ENCODE measurements at regions not wholly inside any gene's neighbourhood (a gene's known extent, or its start where the extent isn't known, plus 50 kb on each side); places are given as distances from the start of the nearest gene placed in this dataset.

DNA sequence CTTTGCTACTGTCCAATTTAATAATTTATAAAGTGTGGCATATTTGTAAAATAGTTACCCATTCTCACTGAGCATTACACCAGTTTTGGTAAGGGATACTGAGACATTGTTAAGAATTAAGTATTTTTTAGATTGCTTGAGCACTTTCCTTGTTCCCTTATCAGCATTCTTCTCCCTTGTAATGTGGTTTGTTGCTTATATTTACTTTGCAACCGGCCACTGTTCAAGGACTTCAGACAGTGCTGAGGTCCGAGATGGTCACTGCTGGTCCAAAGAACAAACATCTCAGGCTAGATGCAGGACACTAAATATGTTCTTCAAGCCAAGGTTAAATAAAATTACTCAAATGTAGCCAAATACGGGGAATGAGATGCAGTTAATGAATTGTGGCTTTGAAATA lies 161.4 kb downstream of the TM9SF2 start:
- DNase-seq = no peak

DNA sequence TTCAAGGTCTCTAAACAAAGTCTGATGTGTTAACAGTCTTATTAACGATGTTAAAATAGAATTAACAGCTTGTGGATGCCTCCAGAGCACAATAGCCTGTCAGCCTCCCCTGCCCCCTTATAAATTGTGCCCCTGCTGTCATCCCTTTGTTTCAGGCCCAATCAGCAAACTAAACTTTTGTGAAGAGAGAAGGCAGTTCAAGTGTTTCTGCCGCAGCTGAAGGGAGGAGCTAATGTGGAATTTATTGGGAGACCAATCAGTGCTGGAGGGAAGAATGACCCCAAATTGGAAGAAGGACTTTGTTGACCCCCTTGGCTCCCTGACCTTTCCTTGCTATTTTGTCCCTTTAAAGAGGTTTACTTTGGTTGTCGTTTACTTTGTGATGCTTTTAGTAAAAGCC lies 160.5 kb downstream of the TM9SF2 start:
- no peak for DNase-seq

DNA sequence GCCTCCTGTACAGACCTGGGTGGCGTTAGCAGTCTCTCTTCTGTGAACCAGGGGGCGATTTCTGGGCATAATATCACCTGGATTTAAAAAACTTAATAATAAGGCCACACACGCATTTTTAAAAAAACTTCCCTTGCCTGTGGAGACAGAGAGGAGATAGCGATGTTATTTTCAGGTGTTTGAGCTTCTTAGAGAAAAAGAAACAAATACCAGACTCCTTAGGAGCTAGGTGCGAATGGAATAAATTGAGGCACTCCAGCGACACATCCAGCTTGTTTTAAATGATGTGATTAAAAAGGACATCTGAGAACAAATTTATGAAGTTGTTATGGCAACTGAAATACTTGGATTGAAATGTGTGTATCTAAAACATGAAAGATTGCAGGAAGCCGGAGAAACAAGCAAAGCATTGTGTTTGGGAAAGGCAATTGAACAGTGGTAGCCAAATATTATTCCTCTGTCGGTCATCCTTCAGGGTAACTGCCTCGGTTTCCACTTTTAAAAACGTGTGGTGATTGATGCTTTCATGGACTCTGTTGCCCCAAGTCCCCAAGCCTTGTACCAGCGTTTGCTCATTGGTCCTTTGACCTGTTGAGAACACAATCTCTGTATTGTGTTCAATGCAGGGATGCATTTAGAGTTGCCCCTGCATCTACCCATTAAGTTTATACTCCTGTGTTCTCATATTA lies 158.7 kb downstream of the TM9SF2 start:
- DNase-seq = no peak

DNA sequence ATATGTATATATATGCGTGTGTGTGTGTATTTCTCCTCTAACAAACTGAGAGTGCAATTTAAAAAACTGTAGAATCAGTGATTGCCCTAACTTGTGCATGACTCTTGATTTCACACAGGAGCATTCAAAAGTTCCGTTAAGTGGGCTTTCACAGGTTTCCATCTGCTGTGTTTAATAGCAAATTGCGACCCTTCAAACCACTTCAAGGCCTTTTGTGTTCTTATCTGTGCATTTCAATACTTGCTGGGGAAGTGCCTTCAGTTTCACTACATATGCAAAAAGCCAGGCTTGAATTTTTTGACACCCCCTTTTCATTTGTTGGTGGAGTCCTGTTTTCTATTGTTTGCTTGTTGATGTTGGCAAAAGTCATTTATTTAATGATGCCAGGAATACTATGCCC lies 158.0 kb downstream of the TM9SF2 start:
- no peak for DNase-seq

DNA sequence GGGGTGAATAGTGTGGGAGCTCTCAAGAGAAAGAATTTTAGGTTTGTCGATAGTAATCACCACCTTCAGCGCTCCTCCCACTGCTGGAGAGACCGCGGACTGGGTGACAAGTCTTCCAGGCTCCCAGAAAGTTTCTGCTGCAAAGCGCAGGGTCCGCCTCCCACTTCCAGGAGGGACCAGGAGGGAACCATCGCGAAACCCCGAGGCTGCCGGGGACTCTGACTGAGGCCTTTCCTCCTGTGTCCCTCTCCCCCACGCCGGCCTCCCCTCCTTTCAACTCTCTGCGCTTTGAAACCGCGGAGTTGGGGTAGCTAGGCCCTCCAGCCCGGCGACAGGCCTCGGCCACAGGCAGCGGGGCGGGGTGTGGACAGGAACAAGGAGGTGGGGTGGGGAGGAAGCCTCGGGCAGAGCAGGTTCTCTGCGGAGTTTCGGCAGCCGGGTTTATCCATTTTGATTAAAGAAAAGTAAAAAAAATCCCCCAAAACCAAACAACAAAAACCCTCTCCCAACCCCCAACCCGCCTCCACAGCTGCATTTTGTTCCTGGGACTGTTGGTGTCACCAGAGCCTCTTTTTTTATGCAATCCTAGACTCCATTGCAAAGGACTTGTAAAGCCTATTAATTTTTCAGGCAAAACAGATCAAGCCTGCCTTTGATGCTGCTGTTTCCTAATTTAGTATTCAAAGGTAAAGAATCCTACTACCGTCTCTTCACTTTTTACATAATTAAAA lies 157.2 kb downstream of the TM9SF2 start:
- DNase-seq = peak; percentile 78

DNA sequence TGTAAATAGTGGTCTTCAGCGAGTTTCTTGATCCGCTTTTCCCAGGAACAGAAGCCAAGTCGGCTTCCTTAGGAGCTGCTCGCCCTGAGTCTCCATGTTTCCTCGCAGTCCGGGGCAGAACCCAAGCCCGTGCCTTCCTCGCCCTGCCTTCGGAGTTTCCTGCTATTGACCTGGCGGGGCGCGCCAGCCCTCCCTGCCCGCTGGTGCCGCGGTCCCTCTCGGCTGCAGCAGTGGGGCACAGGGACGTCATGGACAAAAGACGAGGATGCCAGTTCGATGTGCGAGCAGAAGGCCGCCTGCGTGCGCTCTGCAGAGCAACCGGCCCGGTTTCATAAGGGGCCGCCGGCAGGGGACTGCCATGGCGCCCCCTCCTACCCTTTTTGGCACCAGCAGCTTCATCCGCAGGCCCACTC lies 156.6 kb downstream of the TM9SF2 start:
- peak; percentile 38 for DNase-seq

DNA sequence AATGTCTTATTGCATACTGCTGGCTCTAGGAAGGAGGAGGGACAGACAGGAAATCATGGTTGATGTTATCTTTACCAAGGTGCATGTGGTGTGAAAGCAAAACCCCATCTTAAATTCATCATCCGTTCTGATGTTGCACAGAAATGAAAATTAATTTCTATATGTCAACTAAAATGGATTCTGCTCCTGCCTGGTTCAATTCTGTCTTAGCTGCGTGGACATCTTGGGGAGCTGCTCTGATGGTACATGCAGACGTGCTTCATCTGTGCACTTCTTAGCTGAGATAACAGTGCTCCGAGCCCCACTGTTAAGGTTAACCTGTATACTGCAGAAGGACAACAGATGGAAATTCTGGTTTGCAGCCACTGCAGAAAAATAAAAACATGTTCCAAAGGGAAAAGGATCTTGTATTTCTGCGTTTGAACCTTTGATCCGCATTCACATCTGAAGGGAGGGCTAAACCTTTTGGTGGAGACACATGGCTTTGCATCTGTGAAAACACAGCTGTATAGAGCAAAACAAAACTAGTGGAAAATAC lies 155.6 kb downstream of the TM9SF2 start:
- DNase-seq = no peak

DNA sequence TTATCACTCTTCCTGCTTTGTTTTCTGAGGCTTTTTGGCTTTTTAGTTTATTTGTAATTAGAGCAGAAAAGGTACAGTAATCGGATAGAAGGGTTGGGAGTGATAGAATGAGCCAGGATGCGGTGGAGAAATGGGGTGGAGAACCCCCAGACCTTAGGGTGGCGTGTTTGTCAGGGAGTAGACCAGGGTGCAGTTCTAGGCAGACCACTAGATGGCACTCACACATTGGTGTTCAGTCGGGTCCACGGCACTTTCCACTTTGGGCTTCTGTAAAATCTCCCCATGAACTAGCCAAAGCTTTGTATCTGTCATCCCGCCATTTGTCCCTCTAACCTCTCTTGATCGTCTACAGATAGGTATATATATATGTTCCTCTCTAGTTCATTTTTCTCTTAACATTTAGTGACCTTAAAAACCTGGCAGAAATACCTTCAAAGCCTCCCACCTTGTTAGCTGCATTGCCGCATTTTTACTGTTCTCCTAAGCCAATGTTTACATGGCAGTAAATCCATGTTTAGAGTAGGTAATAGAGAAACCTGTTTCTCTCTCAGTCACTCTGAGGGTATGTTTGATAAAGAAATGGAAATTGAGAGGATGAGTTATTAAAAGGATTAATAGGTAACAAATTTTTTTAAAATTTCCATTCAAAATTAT lies 154.9 kb downstream of the TM9SF2 start:
- peak; percentile 74 for DNase-seq

DNA sequence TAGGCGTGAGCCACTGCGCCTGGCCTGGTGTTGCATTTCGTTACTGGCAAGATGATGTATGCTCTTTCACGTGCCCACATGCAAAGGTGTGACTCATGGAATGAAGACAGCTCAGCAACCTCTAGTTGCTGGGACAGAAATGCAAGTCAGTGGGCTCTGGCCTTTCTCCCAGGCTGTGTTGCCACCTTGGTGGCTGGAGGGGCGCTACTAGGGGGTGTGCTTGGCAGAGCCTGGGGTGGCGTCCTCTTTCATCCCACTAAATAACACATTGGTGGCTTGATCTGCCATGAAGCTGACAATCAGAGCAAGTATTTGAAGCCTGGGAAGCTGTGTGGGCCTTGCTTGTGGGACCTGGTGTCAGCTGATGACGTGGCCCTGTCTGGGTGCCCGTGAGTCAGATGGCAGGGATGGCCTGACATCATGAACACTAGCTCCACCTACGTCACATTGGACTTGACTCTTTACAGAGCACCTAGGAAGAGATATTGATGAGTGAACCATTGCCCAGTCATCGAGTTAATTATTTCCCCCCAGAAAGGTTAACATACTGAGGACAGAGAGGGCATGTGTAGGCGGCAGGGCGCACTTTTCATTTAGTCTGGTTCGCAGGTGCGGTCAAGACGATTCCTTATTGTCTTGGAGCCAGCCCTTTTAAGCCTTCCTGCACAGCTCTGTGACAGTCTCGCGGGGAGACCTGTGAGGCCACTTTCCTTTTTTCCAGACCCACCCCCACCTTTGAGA lies 154.2 kb downstream of the TM9SF2 start:
- no peak for DNase-seq

DNA sequence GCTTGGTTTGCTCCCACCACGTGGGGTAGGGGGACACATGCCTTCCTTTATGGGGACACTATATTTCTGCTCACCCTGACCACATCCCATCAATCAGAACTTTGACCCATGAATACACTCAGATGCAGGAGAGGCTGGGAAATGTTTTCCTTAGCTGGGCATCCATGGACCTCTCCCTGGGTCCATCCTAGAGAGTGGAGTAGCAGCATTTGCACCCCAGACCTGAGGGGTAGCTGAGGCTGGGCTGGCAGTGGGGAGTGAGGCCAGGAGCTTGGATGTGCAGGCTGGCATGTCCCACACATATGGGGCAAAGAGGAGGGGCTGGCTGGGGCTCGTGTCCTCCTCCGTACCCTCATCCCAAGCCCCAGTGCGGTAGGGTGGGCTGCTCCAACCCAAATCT lies 152.8 kb downstream of the TM9SF2 start:
- no peak for DNase-seq

DNA sequence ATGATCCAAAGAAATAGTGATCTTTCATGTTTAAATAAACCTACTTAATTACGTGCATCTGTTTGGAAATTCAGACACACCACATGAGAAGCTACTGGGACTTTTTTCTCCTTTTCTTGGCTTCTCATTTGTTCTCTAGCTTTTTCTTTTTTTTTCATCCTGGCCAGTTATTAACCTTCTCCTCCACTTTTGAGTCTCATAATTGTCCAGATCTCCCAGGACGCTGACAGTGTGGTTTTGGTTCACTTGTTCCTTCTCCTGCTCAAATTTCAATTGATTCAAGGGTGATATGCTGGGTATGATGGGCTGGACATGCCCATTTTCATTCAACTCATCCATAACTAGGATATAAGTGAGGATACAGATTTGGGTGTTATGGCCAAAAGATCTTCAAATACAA lies 152.3 kb downstream of the TM9SF2 start:
- DNase-seq = no peak

DNA sequence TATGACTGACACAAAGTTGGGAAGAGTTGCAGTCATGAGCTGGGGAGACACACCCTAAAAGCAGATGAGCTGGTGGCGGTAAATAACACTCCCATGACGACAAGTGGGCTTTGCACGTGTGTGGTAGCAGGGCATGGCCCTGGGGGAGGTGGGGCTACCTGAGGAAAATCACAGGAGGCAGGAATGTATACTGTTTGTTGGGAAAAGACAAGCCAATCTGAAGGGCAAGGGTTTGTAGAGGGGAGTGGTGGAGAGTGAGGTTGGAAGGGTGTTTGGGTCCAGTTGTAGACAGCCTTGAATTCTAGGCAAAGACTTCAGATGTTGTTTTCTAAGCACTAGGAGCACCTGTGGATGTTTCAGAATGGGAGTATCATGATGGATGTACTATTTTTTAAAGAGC lies 151.6 kb downstream of the TM9SF2 start:
- DNase-seq = no peak

DNA sequence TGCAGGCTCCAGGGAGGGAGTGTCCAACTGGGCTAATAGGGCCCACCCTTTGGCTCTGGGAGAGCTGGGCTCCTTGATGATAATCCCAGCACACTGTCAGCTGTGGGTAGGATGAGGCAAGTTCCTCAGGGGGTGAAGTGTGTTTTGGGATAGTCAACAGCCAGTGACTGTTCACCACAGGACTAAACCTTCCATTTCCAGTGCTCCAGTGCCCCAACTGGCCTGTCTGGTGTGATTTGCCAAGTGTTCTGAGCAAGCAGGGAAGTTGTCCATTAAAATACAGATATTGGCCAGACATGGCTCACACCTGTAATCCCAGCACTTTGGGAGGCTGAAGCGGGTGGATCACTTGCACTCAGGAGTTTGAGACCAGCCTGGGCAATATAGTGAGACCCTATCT lies 150.9 kb downstream of the TM9SF2 start:
- DNase-seq = no peak

DNA sequence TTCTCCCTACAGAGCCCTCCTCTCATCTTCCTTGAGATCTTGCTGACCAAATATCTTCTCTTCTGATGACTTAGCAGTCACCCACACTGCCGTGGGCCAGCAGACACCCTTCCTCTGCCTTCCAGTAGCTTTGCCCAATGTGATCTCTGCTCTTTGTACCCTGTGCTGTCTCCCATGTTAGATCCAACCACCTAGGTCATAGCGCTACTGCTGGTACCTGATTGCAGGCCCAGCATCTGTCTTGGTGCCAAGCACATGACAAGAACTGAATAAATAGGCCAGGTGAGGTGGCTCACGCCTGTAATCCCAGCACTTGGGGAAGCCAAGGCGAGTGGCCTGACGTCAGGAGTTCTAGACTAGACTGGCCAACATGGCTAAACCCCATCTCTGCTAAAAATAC lies 149.7 kb downstream of the TM9SF2 start:
- no peak for DNase-seq

DNA sequence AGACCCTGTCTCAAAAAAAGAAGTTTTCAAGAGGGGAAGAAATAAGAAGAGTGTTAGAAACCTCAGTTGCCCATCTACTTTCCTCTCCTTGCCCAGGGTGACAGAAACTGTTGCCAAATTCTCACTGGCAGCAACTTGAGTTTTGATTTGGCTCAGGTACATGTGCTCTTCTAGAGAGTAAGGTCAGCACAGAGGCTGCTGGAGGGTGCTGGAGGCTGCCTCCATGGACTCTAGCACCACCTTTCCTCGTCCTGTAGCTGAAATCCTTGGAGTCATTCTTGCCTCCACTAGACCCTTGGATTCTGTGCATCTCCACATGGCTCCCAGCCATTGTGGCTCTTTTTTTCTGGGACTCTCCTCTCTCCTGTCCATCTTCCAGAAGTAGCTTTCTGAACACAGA lies 149.1 kb downstream of the TM9SF2 start:
- DNase-seq = no peak

DNA sequence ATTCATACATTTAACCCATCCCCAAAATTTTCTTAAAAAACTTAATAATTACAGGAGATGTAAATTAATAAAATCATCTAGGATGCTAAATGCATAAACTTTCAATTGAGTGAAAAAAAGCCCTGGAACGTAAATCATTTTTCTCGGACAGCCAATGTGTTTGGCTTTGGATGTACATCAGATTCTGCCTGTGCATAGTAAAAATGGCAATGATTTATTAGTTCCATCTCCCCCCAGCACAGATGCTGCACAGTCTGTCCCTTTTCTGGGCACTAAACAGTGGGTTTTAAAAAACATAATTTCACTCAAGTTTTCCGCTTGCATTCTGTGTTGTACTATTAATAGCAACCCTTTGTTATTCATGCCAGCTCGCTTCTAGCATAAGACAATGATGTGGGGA lies 147.7 kb downstream of the TM9SF2 start:
- DNase-seq = no peak

DNA sequence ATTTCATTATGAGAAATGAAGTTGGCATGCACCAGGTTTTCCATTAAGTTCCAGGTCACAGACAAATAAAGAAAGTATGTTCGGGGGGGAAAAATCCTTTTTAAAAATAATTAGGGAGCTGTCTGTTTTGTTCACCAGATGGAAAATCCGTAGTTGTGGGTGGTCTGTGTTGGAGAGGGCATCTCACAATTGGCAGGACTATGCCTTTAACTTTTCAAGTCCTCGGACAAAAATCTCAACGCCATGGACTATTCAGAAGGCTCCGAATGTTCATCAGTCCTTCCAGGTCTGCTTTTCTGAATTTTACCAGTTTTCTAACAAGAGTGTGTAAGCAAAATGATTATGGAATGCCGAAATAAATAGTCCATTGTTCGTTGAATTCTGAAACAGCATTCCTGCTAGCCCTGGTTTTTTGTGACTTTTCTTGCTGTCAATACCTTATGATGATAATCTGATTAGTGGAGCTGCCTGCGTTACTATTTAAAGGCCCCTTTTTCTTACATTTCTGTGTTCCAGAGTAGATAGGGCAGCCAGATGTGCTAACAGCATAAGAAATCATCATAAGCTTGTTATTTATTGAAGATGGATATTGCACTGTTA lies 146.9 kb downstream of the TM9SF2 start:
- DNase-seq = no peak

DNA sequence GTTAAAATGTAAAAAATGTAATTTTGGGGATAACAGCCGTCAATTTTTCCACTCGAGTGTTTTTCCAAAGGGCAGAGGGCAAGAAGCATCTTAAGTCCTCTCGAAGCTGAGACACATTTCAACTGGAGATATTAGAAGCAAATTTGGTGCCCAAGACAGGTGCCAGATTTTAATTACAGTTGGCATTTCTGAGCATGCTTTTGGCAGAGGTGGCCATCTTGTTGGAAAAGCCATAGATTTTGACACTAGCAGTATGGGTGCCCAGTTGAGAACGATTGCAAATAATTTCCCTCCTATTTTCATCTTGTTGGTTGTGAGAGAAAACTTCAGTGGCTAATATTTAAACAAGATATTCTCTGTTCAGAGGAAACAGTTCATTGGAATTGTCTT lies 146.3 kb downstream of the TM9SF2 start:
- no peak for DNase-seq

DNA sequence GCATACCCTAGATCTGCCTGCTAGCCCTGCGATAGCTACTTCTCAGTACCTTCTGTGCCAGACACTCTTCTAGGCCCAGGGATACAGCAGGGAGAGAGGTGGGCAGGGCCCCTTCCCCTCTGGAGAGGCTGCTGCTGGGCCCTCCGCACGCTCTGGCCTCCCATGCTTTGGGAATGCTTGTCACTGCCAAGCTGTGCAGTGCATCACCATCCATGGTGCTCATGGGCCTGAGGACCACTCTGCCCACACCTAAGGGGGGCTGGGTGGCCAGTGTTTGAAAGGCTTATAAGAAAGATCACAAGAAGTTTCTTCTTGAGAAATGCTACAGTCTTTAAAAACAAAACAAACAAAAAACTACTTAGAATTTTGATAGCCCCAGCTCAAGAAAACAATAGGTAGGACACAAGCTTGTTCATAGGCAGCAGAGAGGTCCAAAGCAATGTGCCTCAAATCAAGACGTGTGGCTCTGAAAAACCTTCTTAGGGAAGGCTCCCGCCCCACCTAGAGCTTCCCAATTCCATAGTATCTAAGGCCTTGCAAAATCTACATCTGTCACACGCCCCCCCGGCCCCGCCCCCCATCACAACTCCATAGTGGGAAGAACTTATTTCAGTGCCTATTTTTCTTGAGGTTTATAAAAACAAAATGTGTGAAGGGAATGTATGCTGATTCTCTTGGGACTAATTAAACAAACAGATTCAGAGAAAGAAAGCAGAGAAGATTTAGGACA lies 145.8 kb downstream of the TM9SF2 start:
- no peak for DNase-seq

DNA sequence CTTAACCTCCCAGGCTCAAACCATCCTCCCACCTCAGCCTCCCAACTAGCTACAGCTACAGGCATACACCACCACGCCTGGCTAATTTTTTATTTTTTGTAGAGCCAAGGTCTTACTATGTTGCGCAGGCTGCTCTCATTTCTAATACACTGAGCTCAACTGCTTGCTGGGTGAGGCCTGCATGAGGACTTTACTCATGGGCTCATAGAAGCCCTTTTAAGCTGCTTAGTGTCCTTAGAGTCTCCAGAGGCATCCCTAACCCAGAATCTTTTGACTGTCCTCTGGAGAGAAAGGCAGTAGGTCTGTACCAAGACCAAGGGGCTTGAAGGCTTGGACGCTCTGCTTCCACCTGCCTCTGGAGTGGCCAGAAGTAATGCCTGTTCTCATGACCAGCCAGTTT lies 141.6 kb downstream of the TM9SF2 start:
- DNase-seq = no peak

DNA sequence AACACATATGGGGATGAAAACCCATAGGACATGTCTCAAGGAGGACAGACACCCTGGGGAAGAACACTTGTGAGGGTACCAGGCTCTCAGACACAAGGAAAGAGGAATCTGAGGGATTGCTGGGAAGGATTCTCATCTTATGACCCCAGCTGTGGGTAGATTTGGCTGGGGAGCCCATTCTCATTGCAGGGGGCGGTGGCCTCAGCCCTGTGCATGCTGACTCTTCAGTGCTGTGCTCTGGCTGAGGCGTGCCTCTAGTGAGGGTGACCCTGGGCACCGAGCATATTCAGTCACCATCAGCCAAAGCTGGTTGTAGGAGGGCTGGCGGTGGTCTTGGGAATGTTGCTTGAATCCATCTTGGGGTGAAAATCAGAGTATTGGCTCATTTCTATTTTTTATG lies 140.7 kb downstream of the TM9SF2 start:
- DNase-seq = no peak

DNA sequence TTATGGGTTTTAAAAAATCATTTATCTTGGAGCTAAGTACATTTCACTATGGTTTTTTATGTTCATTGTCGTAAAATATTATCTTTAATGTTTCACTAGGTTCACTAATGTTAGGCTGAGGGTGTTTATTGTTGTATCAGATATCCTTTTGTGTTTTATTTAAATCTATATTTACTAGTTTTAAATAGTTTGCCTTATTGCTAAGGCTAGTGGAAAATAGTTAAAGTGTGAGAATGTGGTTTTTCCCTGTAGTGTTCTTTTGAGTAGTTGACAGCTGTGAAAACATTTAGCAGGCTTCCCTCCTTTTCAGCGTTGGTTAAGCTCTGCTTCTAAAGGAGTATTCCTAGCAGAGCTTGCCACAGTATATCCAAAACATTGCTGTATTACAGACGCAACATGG lies 139.0 kb downstream of the TM9SF2 start:
- DNase-seq = no peak
